H1 (cell line): ENCODE measurements at regions not wholly inside any gene's neighbourhood (a gene's known extent, or its start where the extent isn't known, plus 50 kb on each side); places are given as distances from the start of the nearest gene placed in this dataset.

Source experiments
- CTCF ChIA-PET: fragments of 300-600 bp; sonication (Branson Sonifier 250); formaldehyde crosslinking; loops from one replicate; lab custom pipeline; 2021; ENCODE audit not compliant: partially characterized antibody; lab: Charles Lee
- POLR2A ChIA-PET: fragments of 300-600 bp; sonication (Branson Sonifier 250); formaldehyde crosslinking; loops from one replicate; lab custom pipeline; 2021; ENCODE audit warnings: inconsistent platforms; ENCODE audit not compliant: partially characterized antibody; lab: Charles Lee
- DNase-seq, 2 experiments: peaks; one replicate each; pipeline versions ENCODE4 v3.0.0 to v3.0.0-alpha.2; 2010 to 2022; ENCODE audit warnings: low spot score in 2 of 2, low read depth in 1 of 2, mixed read lengths in 1 of 2
- FAIRE-seq: peaks from 2 replicates; lab custom pipeline; 2011; peaks lifted over from hg19 to GRCh38; lab: Jason Lieb, UNC
- H2AFZ ChIP-seq: 2 replicates; pipeline ENCODE4 v1.8.1; 2012; ENCODE audit warnings: low read length, inconsistent platforms
- H2AK5ac ChIP-seq: 2 replicates; pipeline ENCODE4 v1.6.1; 2013; ENCODE audit warnings: low read depth, low read length
- H2BK120ac ChIP-seq: replicated peaks from 2 replicates; pipeline ENCODE3; 2013; ENCODE audit warnings: low read depth, low read length, inconsistent platforms
- H2BK12ac ChIP-seq: 2 replicates; pipeline ENCODE4 v1.6.1; 2013; ENCODE audit warnings: low read depth, low read length
- H2BK15ac ChIP-seq: 2 replicates; pipeline ENCODE4 v1.6.1; 2013; ENCODE audit warnings: low read length
- H2BK20ac ChIP-seq: 2 replicates; pipeline ENCODE4 v1.6.1; 2013; ENCODE audit warnings: low read length
- H2BK5ac ChIP-seq: 2 replicates; pipeline ENCODE4 v1.6.1; 2013; ENCODE audit warnings: low read depth, low read length
- H3K14ac ChIP-seq: 2 replicates; pipeline ENCODE4 v1.6.1; 2013; ENCODE audit warnings: inconsistent platforms; ENCODE audit not compliant: insufficient read length
- H3K18ac ChIP-seq: 2 replicates; pipeline ENCODE4 v1.6.1; 2013; ENCODE audit warnings: low read length; ENCODE audit errors: extremely low read depth
- H3K23ac ChIP-seq: 2 replicates; pipeline ENCODE4 v1.6.1; 2013; ENCODE audit warnings: inconsistent platforms; ENCODE audit not compliant: insufficient read length
- H3K23me2 ChIP-seq: 2 replicates; pipeline ENCODE4 v1.6.1; 2013; ENCODE audit warnings: low read depth, low read length
- H3K27ac ChIP-seq: 2 replicates; pipeline ENCODE4 v1.6.1; 2011; ENCODE audit warnings: low read depth, low read length, inconsistent platforms
- H3K27me3 ChIP-seq, 4 experiments: replicated peaks in 1 of 4; 1 replicate in 1 of 4; 2 replicates in 3 of 4; pipeline versions ENCODE4 v1.6.1 to v1.8.1; 2011 to 2013; ENCODE audit warnings: low read length in 3 of 4, mild to moderate bottlenecking in 3 of 4, inconsistent platforms in 2 of 4, mixed read lengths in 2 of 4, moderate library complexity in 1 of 4; ENCODE audit not compliant: control insufficient read depth in 3 of 4, insufficient read depth in 3 of 4; ENCODE audit errors: extremely low read depth in 1 of 4
- H3K36me3 ChIP-seq, 4 experiments: 2 replicates each; pipeline versions ENCODE4 v1.6.1 to v1.8.1; 2011 to 2013; ENCODE audit warnings: mild to moderate bottlenecking in 4 of 4, low read length in 3 of 4, moderate library complexity in 2 of 4, control low read depth in 1 of 4, inconsistent platforms in 1 of 4; ENCODE audit not compliant: insufficient read depth in 4 of 4, control insufficient read depth in 2 of 4
- H3K4ac ChIP-seq: replicated peaks from 2 replicates; pipeline ENCODE3; 2013; ENCODE audit warnings: low read length, low read depth, mixed read lengths, inconsistent platforms; ENCODE audit not compliant: insufficient read length
- H3K4me1 ChIP-seq, 4 experiments: replicated peaks in 1 of 4; 1 replicate in 1 of 4; 2 replicates in 3 of 4; pipeline versions ENCODE4 v1.6.1 to v1.8.1; 2011 to 2013; ENCODE audit warnings: low read length in 3 of 4, inconsistent platforms in 2 of 4, mixed read lengths in 1 of 4; ENCODE audit not compliant: insufficient read depth in 4 of 4, control insufficient read depth in 3 of 4
- H3K4me2 ChIP-seq, 2 experiments: 2 replicates each; pipeline versions ENCODE4 v1.6.1 to v1.8.1; 2011 to 2013; ENCODE audit warnings: low read depth in 2 of 2, low read length in 2 of 2, control low read depth in 1 of 2, inconsistent platforms in 1 of 2, mild to moderate bottlenecking in 1 of 2; ENCODE audit not compliant: insufficient read depth in 1 of 2
- H3K4me3 ChIP-seq, 4 experiments: fragments of 200-600, 300-600 bp in 1 of 4; sonication (generic), shearing (Covaris generic), sonication (Bioruptor Twin) in 1 of 4; 2 replicates each; pipeline versions ENCODE4 v1.5.1 to v1.8.1; 2011 to 2016; ENCODE audit warnings: low read length in 4 of 4, low read depth in 3 of 4, control low read depth in 2 of 4, inconsistent platforms in 2 of 4, mild to moderate bottlenecking in 2 of 4, mixed read lengths in 1 of 4, moderate library complexity in 1 of 4; ENCODE audit not compliant: insufficient read depth in 2 of 4; ENCODE audit errors: extremely low read depth in 1 of 4
- H3K56ac ChIP-seq: replicated peaks from 2 replicates; pipeline ENCODE3; 2013; ENCODE audit warnings: low read depth, mild to moderate bottlenecking, mixed read lengths, low read length, inconsistent platforms; ENCODE audit not compliant: insufficient read length
- H3K79me1 ChIP-seq: 2 replicates; pipeline ENCODE4 v1.6.1; 2013; ENCODE audit warnings: low read depth, low read length, control low read depth
- H3K79me2 ChIP-seq, 2 experiments: 2 replicates each; pipeline versions ENCODE4 v1.6.1 to v1.8.1; 2012 to 2013; ENCODE audit warnings: low read length in 2 of 2, mild to moderate bottlenecking in 2 of 2, inconsistent platforms in 1 of 2; ENCODE audit not compliant: insufficient read depth in 2 of 2, control insufficient read depth in 1 of 2
- H3K9ac ChIP-seq, 4 experiments: replicated peaks in 1 of 4; 1 replicate in 1 of 4; 2 replicates in 3 of 4; pipeline versions ENCODE4 v1.6.1 to v1.8.1; 2011 to 2013; ENCODE audit warnings: low read depth in 3 of 4, low read length in 3 of 4, control low read depth in 2 of 4, mild to moderate bottlenecking in 2 of 4, moderate library complexity in 2 of 4, inconsistent platforms in 1 of 4; ENCODE audit errors: extremely low read depth in 1 of 4
- H3K9me3 ChIP-seq, 2 experiments: 2 replicates each; pipeline versions ENCODE4 v1.6.1 to v1.8.1; 2012 to 2013; ENCODE audit warnings: mild to moderate bottlenecking in 2 of 2, moderate library complexity in 2 of 2, control low read depth in 1 of 2, inconsistent platforms in 1 of 2, low read depth in 1 of 2, low read length in 1 of 2, mixed read lengths in 1 of 2; ENCODE audit not compliant: insufficient read depth in 2 of 2
- H4K20me1 ChIP-seq, 2 experiments: replicated peaks in 1 of 2; 2 replicates each; pipeline versions ENCODE3 to v1.8.1; 2011 to 2013; ENCODE audit warnings: inconsistent platforms in 2 of 2, low read length in 2 of 2, mild to moderate bottlenecking in 1 of 2; ENCODE audit not compliant: insufficient read depth in 2 of 2, control insufficient read depth in 1 of 2
- H4K5ac ChIP-seq: 2 replicates; pipeline ENCODE4 v1.6.1; 2013; ENCODE audit warnings: low read length, low read depth, mixed read lengths, inconsistent platforms; ENCODE audit not compliant: insufficient read length
- H4K8ac ChIP-seq: 2 replicates; pipeline ENCODE4 v1.8.0; 2013; ENCODE audit warnings: mild to moderate bottlenecking, moderate library complexity, low read length, inconsistent platforms; ENCODE audit not compliant: insufficient read depth; ENCODE audit errors: extremely low read depth
- H4K91ac ChIP-seq: replicated peaks from 2 replicates; pipeline ENCODE3; 2013; ENCODE audit warnings: low read length, mixed read lengths, inconsistent platforms; ENCODE audit not compliant: insufficient read length
- EGR1 ChIP-seq: IDR thresholded peaks from 2 replicates; pipeline ENCODE4 v1.6.1; 2011; ENCODE audit warnings: low read depth, low read length, borderline replicate concordance
- RAD21 ChIP-seq, 2 experiments: IDR thresholded peaks in 1 of 2; conservative IDR thresholded peaks in 1 of 2; 2 replicates each; pipeline ENCODE4 v1.6.1; 2011; ENCODE audit warnings: low read depth in 2 of 2, low read length in 2 of 2, improper control_type of control experiment in 1 of 2, inconsistent platforms in 1 of 2, mild to moderate bottlenecking in 1 of 2, moderate library complexity in 1 of 2
- SIN3A ChIP-seq, 2 experiments: IDR thresholded peaks in 1 of 2; conservative IDR thresholded peaks in 1 of 2; 2 replicates each; pipeline ENCODE4 v1.6.1; 2011 to 2012; ENCODE audit warnings: low read length in 2 of 2, improper control_type of control experiment in 1 of 2, low read depth in 1 of 2, mild to moderate bottlenecking in 1 of 2
- TAF1 ChIP-seq: IDR thresholded peaks from 2 replicates; pipeline ENCODE4 v1.6.1; 2011; ENCODE audit warnings: mild to moderate bottlenecking, low read depth, low read length
- YY1 ChIP-seq: IDR thresholded peaks from 2 replicates; pipeline ENCODE4 v1.6.1; 2011; ENCODE audit warnings: low read depth, mild to moderate bottlenecking, low read length

DNA sequence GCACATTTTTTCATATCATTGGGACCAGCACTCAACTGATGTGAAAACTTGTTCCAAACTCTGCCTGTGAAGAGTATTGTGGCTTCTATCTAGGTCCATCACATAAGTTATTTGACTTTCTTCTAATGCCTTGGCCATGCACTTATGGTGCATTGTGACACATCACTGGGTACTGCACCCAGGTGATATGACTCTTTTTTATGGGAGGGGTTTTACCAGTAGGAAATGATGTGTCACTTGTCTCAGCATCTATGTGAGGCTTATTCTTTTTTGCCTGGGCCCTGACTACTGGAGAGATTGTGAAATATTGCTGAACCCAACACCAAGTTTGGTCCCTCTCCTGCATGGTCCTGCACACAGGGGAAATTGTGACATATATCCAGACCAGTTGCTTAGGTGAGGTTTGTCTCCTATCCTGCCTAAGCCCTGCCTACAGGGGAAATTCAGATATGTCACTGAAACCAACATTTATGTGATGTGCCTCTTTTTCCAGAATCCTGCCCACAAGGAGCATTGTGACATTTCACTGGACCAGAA is 1001.9 kb upstream of the TSPY4 start:
- Histone ChIP-seq H3K27me3 (no peaks in the 10 kb centered on the region), H2BK15ac (no peak overlapping the region), H3K9ac (no peak overlapping the region), H3K9me3 (peaks cover 17 to 68% of the 10 kb centered on the region in 2 experiments; a peak in 3 of 4 replicates), H3K4me2 (no peak overlapping the region), H2BK120ac (no peak overlapping the region), H3K56ac (no peak overlapping the region), H3K4ac (no peak overlapping the region), H3K18ac (no peak overlapping the region), H4K20me1 (no peaks in the 10 kb centered on the region), H3K79me2 (no peaks in the 10 kb centered on the region), H3K23me2 (no peaks in the 10 kb centered on the region), H3K14ac (no peak overlapping the region), H2BK20ac (no peak overlapping the region), H3K36me3 (no peaks in the 10 kb centered on the region), H3K27ac (no peak overlapping the region), H3K4me3 (no peak overlapping the region), H4K5ac (no peak overlapping the region), H2AFZ (no peak overlapping the region), H2BK12ac (no peak overlapping the region), H3K4me1 (no peaks in the 10 kb centered on the region), H3K79me1 (no peaks in the 10 kb centered on the region), H4K91ac (no peak overlapping the region), H3K23ac (no peak overlapping the region), H4K8ac (no peak overlapping the region), H2AK5ac (no peak overlapping the region), H2BK5ac (no peak overlapping the region)
- FAIRE-seq (no peak), DNase-seq (no peak)
- CTCF ChIA-PET = no interaction called here
- TF ChIP-seq TAF1 = no peak
- no peak for TF ChIP-seq YY1
- TF ChIP-seq RAD21 (IDR thresholded peaks at IDR 0.05 in 1 of 2, conservative IDR thresholded peaks at IDR 0.05 in 1 of 2; ENCODE audit: low read depth in 2 of 2, low read length in 2 of 2) = no peak
- no peak for TF ChIP-seq SIN3A (conservative IDR thresholded peaks at IDR 0.05 in 1 of 2, IDR thresholded peaks at IDR 0.05 in 1 of 2; ENCODE audit: low read depth in 1 of 2, low read length in 2 of 2)
- TF ChIP-seq EGR1 = no peak
- POLR2A ChIA-PET = no interaction called here
